Ovary (tissue), 7 donors: ENCODE measurements at regions not wholly inside any gene's neighbourhood (a gene's known extent, or its start where the extent isn't known, plus 50 kb on each side); places are given as distances from the start of the nearest gene placed in this dataset.

Experiments
- DNase-seq, 5 donors: peaks; one replicate each; pipeline ENCODE4 v3.0.0-alpha.2; 2019 to 2020
- H3K27ac ChIP-seq, 2 donors: fragments of 200-600 bp; one replicate each; pipeline versions ENCODE4 v1.5.1 to v1.8.0; 2019 to 2022
- H3K27me3 ChIP-seq: fragments of 200-600 bp; one replicate; pipeline ENCODE4 v1.8.0; 2022
- H3K36me3 ChIP-seq: fragments of 200-600 bp; sonication (generic); one replicate; pipeline ENCODE4 v1.5.1; 2019
- H3K4me1 ChIP-seq: one replicate; pipeline ENCODE4 v1.8.1; 2013; ENCODE audit warnings: mild to moderate bottlenecking, moderate library complexity; ENCODE audit not compliant: insufficient read depth
- H3K4me3 ChIP-seq: fragments of 200-600 bp; sonication (generic); one replicate; pipeline ENCODE4 v1.5.1; 2017
- H3K9me3 ChIP-seq, 2 donors: fragments of 200-600 bp in 1 of 2; sonication (generic) in 1 of 2; one replicate each; pipeline versions ENCODE4 v1.5.1 to v1.8.1; 2013 to 2019; ENCODE audit warnings: mild to moderate bottlenecking in 1 of 2, moderate library complexity in 1 of 2
- EP300 ChIP-seq: sonication (generic); formaldehyde crosslinking; IDR thresholded peaks from one replicate; pipeline ENCODE4 v1.6.1; 2017; ENCODE audit warnings: antibody characterized with exemption
- POLR2A ChIP-seq: fragments of 450-650 bp; IDR thresholded peaks from one replicate; pipeline ENCODE4 v1.6.1; 2017; ENCODE audit warnings: antibody characterized with exemption, mild to moderate bottlenecking, moderate library complexity
- WGBS, 3 donors: extraction: QIAGEN DNeasy Blood & Tissue Kit in 1 of 3; methylation state at CpG; one replicate each; pipeline versions ENCODE4 v1.1.5 to v1.1.7; 2013 to 2017; 5-methylcytosine and 5-hydroxymethylcytosine counted together
- intact Hi-C, 4 donors: fragments of 100-400 bp; cut with DNase I; formaldehyde crosslinking; loops; one replicate each; pipeline versions ENCODE4 v1.11.0 to v1.15.1; 2022 to 2023
- TF ChIP-seq, protein P1 (sequence below), 3 donors: fragments of 450-650 bp in 2 of 3; fragments of 200-600 bp in 1 of 3; IDR thresholded peaks; one replicate each; pipeline versions ENCODE4 v1.5.1 to v1.8.0; 2016 to 2022; ENCODE audit warnings: antibody characterized with exemption in 3 of 3, mild to moderate bottlenecking in 1 of 3
- donor health status: DM: no; HTN: no; CAD: no; lungs with moderate emphysema.
- donor health status: DM: no; HTN: no; CAD: no.
- donor health status: Bipolar disorder and iron deficiency.
- donor health status: DM: no; HTN: no; CAD: no.
- donor health status: DM: yes; HTN: yes; CAD: no.

DNA sequence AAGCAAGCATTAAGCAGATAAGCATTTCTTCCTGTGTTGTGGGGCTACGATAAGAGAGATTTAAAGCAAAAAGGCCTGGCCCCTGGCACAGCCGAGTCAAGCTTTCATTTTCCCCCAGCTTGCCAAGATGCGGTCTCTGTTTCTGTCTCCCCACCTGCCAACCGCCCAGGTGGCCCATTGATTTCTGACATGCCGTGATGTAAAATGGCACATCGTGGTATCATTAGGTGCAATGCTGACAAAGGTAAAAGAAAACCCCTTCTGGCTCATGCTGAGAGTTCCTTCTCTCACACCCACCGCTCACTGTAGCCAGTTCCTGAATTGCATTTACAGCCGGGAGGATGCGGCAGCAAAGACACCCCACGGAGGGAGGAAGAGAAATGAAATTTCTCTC lies 62.8 kb downstream of the BOD1L2 start:
- no peaks in the 10 kb centered on the region for H3K36me3 ChIP-seq
- DNase-seq = no peak
- no peaks in the 10 kb centered on the region for H3K27me3 ChIP-seq
- WGBS, 3 donors = 9 to 19% (median 18%) methylated on average over 10 of the region's 10 CpGs
- no peak overlapping the region for H3K27ac ChIP-seq
- no peak overlapping the region for H3K4me3 ChIP-seq
- H3K4me1 ChIP-seq = no peaks in the 10 kb centered on the region
- intact Hi-C loops = no loop called here
- TF ChIP-seq EP300 (no peak), POLR2A (no peak)
- TF ChIP-seq, protein P1, sequence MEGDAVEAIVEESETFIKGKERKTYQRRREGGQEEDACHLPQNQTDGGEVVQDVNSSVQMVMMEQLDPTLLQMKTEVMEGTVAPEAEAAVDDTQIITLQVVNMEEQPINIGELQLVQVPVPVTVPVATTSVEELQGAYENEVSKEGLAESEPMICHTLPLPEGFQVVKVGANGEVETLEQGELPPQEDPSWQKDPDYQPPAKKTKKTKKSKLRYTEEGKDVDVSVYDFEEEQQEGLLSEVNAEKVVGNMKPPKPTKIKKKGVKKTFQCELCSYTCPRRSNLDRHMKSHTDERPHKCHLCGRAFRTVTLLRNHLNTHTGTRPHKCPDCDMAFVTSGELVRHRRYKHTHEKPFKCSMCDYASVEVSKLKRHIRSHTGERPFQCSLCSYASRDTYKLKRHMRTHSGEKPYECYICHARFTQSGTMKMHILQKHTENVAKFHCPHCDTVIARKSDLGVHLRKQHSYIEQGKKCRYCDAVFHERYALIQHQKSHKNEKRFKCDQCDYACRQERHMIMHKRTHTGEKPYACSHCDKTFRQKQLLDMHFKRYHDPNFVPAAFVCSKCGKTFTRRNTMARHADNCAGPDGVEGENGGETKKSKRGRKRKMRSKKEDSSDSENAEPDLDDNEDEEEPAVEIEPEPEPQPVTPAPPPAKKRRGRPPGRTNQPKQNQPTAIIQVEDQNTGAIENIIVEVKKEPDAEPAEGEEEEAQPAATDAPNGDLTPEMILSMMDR (IDR thresholded peaks at IDR 0.05) = no peak
- H3K9me3 ChIP-seq = no peaks in the 10 kb centered on the region

DNA sequence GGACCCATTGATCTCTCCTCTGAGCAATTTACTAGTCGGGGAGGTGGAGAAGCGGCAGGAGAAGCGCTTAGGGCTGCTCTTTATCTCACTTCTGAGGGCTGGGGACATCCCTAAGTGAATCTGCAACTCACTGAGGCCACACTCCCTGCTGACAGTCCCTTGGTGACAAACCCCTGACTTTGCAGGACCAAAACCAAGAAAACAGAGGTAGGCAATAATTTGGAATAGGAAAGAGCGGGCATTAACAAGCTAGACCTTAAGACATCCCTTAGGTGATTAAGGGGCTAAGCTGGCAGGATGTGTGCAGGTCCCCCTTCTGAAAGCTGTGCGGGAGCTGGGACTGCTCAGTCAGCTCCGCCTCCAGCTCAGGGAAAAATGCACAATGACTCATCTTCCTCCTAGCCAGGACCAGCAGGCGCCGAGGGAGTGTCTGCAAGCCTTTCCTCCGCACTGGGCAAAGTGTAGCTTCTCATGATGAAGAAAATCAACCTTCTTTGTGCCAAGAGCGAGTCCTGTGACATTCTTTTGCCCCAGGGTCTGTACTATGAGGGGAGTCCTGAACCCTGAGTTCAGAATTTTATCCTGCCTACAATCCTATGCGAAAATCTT lies 63.3 kb downstream of the BOD1L2 start:
- DNase-seq = peak in 1 of 5 donors; percentile 10
- TF ChIP-seq EP300 (no peak), POLR2A (no peak)
- TF ChIP-seq, protein P1 (IDR thresholded peaks at IDR 0.05) = no peak
- no peak overlapping the region for H3K27ac ChIP-seq
- H3K9me3 ChIP-seq = no peaks in the 10 kb centered on the region
- H3K4me1 ChIP-seq = no peaks in the 10 kb centered on the region
- no peaks in the 10 kb centered on the region for H3K27me3 ChIP-seq
- 8 to 13% (median 11%) methylated on average over 11 of the region's 11 CpGs for WGBS, 3 donors
- intact Hi-C loops = no loop called here
- no peaks in the 10 kb centered on the region for H3K36me3 ChIP-seq
- no peak overlapping the region for H3K4me3 ChIP-seq

GRCh38 chr18:57210716-57211411 lies 64.0 kb downstream of the BOD1L2 start:
- no peak for TF ChIP-seq EP300
- TF ChIP-seq, protein P1 (IDR thresholded peaks at IDR 0.05) = no peak
- TF ChIP-seq POLR2A = no peak
- Histone ChIP-seq H3K36me3 (no peaks in the 10 kb centered on the region), H3K27ac (no peak overlapping the region), H3K4me1 (no peaks in the 10 kb centered on the region), H3K9me3 (no peaks in the 10 kb centered on the region), H3K4me3 (no peak overlapping the region), H3K27me3 (no peaks in the 10 kb centered on the region)
- 52 to 71% (median 62%) methylated on average over 1 of the region's 1 CpG for WGBS, 3 donors
- DNase-seq = no peak
- intact Hi-C loops = no loop called here

GRCh38 chr18:57211412-57211750 lies 64.5 kb downstream of the BOD1L2 start:
- intact Hi-C loops = no loop called here
- Histone ChIP-seq H3K27me3 (no peaks in the 10 kb centered on the region), H3K4me3 (no peak overlapping the region), H3K27ac (no peak overlapping the region), H3K4me1 (no peaks in the 10 kb centered on the region), H3K36me3 (no peaks in the 10 kb centered on the region), H3K9me3 (no peaks in the 10 kb centered on the region)
- WGBS, 3 donors = 63% methylated on average over 3 of the region's 3 CpGs
- DNase-seq = no peak
- TF ChIP-seq POLR2A (no peak), EP300 (no peak)
- TF ChIP-seq, protein P1 (IDR thresholded peaks at IDR 0.05) = no peak
